GM12872 (cell line): ENCODE measurements at regions not wholly inside any gene's neighbourhood (a gene's known extent, or its start where the extent isn't known, plus 50 kb on each side); places are given as distances from the start of the nearest gene placed in this dataset.

Experiments
- TF ChIP-seq, protein P1 (sequence below): IDR thresholded peaks from 3 replicates; pipeline ENCODE4 v1.5.1; 2011; ENCODE audit warnings: low read depth, mild to moderate bottlenecking, low read length, moderate library complexity; ENCODE audit not compliant: insufficient read depth

DNA sequence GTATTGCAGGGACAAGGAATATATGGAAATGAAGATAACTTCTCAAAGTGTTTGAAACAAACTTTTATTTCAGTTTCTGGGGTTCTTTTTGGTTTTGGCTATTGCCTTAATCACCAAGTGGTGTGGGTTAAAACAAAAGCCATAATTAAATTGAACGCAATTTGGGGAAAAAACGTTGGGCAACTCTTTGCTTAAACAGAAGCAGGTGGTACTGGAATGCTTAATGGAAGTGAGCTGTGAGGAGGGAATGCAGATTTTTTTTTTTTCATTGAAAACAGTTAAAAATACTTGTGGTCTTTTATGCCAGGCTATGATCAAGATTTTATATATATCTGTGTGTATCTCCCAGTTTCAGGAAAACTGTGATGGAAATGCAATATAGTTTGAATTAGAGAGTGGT lies 195.7 kb upstream of the TUT7 start:
- TF ChIP-seq, protein P1, sequence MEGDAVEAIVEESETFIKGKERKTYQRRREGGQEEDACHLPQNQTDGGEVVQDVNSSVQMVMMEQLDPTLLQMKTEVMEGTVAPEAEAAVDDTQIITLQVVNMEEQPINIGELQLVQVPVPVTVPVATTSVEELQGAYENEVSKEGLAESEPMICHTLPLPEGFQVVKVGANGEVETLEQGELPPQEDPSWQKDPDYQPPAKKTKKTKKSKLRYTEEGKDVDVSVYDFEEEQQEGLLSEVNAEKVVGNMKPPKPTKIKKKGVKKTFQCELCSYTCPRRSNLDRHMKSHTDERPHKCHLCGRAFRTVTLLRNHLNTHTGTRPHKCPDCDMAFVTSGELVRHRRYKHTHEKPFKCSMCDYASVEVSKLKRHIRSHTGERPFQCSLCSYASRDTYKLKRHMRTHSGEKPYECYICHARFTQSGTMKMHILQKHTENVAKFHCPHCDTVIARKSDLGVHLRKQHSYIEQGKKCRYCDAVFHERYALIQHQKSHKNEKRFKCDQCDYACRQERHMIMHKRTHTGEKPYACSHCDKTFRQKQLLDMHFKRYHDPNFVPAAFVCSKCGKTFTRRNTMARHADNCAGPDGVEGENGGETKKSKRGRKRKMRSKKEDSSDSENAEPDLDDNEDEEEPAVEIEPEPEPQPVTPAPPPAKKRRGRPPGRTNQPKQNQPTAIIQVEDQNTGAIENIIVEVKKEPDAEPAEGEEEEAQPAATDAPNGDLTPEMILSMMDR, result no peak

DNA sequence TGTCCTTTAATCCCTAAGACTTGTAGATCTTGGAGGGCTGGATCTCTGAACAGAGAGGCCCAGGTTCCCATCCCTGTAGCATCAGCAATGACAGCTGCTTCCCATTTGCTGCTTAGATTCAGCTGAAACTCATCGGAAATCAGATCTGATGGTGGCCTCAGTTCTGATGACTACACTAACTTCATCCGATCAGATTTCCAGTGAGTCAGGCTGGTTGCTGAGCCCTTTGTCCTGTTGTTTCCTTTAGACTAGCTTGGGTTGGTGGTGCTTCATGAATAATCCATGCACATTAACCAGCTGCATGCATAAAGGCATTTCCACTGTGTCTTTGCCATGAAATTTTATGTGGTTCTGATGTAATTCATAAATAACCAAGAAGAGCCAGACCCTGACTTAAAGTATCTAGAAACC lies 195.2 kb upstream of the TUT7 start:
- TF ChIP-seq, protein P1, result no peak

DNA sequence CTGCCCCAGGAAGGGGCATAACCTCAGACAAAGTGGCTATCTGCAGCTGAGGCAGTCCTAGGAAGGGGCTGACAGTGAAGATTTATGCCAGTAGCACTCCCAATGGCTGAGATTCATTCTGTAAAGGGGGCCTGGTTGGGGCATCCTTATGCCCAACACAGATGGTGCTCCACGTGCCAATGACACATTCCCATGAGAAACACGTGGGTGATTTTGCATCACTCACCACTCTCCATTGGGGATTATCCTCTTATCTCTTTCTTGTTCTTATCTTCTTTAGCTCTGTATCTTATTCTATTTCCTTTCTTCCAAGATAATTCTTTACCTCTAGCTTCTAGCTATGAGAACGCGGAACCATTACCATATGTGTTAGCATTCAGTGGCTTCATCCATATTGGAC lies 194.0 kb upstream of the TUT7 start:
- TF ChIP-seq, protein P1, result no peak

DNA sequence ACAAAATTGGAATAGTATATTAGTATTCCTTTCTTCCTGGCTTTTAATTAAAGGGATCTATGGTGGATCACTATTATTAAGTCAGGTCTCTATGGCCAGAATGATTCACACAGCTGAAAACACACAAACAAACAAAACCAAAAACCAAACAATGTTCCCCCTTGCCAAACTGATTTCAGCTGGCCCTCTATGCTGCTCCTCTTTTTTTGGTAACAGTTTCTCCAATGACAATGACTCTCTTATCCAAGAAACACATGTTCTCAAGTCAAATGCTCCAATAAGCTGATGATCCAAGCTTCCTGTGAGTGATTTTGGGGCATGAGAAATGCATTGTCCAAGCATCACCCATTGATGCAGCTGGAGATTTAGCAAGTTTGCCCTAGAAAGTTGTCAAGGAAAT lies 193.4 kb upstream of the TUT7 start:
- TF ChIP-seq, protein P1, result no peak

DNA sequence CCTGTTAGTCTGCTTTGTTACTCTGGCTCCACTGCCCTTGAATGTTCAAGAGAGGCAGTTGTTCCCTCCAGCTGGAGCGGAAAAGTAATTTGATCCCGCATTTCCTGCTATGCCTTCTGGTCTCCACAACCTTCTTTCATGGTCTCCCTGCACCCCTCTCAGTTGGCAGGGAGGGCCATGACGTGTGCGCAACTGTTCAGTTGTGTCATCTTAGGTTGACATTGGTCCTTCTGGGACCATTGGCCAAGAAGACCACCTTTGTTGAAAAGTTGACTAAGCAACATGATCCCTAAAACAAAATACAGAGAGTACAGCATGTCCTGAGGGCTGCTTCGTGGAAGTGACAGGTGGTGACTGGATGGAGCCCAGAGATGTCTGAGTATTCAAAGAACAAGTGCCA lies 192.5 kb upstream of the TUT7 start:
- TF ChIP-seq, protein P1, result no peak

DNA sequence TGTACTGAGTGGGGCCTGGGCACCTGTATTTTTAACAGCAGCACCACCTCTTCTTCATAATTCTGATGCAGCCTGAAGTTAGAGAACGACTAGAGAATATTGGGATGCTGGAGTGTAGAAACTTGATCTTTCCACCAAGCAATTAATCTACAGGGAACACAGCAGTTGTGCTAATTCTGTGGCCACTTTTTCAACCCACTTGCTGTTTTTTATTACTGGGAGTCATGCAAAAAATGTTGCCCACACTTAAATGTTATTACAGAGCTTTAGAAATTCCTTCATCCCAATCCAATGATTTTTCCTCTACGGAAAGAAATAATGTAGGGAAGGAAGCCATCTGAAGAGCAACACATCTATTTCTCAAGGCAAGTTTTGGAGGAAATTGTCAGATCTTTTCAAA lies 190.9 kb upstream of the TUT7 start:
- TF ChIP-seq, protein P1, result no peak

DNA sequence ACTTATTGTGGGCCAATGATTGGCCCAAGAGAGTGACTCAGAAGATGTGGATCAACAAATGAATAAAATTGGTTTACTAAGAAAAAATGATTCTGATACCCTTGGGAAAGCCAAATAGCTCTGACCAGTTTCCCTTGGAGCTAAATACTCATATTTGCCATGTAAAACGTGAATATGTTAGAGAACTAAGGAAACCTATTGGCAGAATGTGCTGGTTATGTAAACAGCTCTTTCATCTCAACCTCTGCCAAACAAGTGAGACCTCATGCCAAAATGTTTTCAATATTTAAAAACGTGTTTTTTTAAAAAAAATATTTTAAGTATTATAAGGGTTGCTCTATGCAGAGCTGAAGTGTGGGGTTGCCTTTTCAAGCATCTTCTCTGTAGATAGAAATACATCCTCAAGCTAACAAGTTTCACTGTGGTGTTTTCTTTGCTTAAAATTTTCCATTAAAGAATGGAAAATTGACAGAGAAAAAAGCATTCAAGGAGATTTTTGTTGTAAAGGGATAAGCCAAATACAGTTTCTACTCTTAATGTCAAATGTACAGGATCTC lies 186.9 kb upstream of the TUT7 start:
- TF ChIP-seq, protein P1, result no peak

DNA sequence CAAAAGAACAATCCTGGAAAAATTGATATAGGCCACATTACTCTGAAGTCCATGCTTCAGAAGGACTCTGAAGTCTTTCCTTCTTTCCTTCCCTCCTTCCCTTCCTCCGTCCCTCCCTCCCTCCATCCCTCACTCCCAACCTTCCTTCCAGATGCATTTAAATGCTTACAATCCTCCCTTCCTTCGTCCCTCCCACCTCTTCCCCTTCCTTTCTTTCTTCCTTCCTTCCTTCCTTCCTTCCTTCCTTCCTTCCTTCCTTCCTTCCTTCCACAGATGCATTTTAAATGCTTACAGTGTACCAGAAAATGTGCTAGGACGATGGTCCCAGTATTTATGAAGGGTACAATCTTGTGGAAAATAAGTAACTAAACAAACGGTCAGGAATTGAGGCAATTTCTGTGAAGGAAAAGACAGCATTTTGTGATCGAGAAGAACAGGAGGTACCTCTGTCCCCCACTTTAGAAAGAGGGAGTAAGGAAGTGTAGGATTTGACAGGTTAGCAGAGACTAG lies 181.3 kb upstream of the TUT7 start:
- TF ChIP-seq, protein P1, result no peak
